WTC11 (cell line): ENCODE measurements at regions not wholly inside any gene's neighbourhood (a gene's known extent, or its start where the extent isn't known, plus 50 kb on each side); places are given as distances from the start of the nearest gene placed in this dataset.

Source experiments
- ATAC-seq: fragments of 200-7000 bp; cut with Tn5 transposase; 2 replicates; pipeline ENCODE4 v1.10.0; 2021; ENCODE audit warnings: mild to moderate bottlenecking, moderate library complexity
- CTCF ChIA-PET: fragments of 300-600 bp; sonication (Branson Sonifier 250); formaldehyde crosslinking; loops from one replicate; lab custom pipeline; 2021; ENCODE audit warnings: antibody characterized with exemption; lab: Charles Lee
- POLR2A ChIA-PET: fragments of 350-600 bp; sonication (Branson Sonifier 250); formaldehyde crosslinking; loops from one replicate; lab custom pipeline; 2021; ENCODE audit warnings: antibody characterized with exemption; lab: Charles Lee
- DNase-seq: peaks from one replicate; pipeline ENCODE4 v3.0.0; 2021; ENCODE audit warnings: low spot score
- H3K27ac Mint-ChIP-seq: 2 replicates; pipeline ENCODE4 v1.8.0; 2021; ENCODE audit warnings: mixed read lengths
- H3K27me3 Mint-ChIP-seq: 2 replicates; pipeline ENCODE4 v1.8.0; 2021; ENCODE audit warnings: low read depth, mild to moderate bottlenecking, moderate library complexity, mixed read lengths
- H3K36me3 Mint-ChIP-seq: 2 replicates; pipeline ENCODE4 v1.8.0; 2021; ENCODE audit warnings: mixed read lengths
- H3K4me1 Mint-ChIP-seq: 2 replicates; pipeline ENCODE4 v1.8.0; 2022; ENCODE audit warnings: mixed read lengths
- H3K4me3 Mint-ChIP-seq: 2 replicates; pipeline ENCODE4 v1.8.0; 2021; ENCODE audit warnings: mild to moderate bottlenecking, moderate library complexity, mixed read lengths
- H3K9me3 Mint-ChIP-seq: 2 replicates; pipeline ENCODE4 v1.8.0; 2021; ENCODE audit warnings: mixed read lengths
- AFF4 ChIP-seq: sonication (generic); formaldehyde crosslinking; IDR thresholded peaks from 2 replicates; pipeline ENCODE4 v1.8.1; 2023; ENCODE audit warnings: mild to moderate bottlenecking, missing genetic modification reagents, borderline replicate concordance
- ETV6 ChIP-seq: sonication (generic); formaldehyde crosslinking; IDR thresholded peaks from 2 replicates; pipeline ENCODE4 v1.8.1; 2022; ENCODE audit warnings: mild to moderate bottlenecking, missing genetic modification reagents
- HMGA2 ChIP-seq: fragments of 250-450 bp; sonication (Bioruptor Pico); IDR thresholded peaks from 2 replicates; pipeline ENCODE4 v1.4.0; 2021; ENCODE audit warnings: mild to moderate bottlenecking, moderate library complexity
- IRF2 ChIP-seq: sonication (generic); formaldehyde crosslinking; IDR thresholded peaks from 2 replicates; pipeline ENCODE4 v1.8.0; 2022; ENCODE audit warnings: low read depth, missing genetic modification reagents, borderline replicate concordance
- NFATC4 ChIP-seq: fragments of 250-450 bp; sonication (Bioruptor Pico); IDR thresholded peaks from 2 replicates; pipeline ENCODE4 v1.9.0; 2021; ENCODE audit warnings: mild to moderate bottlenecking
- NFE2L1 ChIP-seq: sonication (generic); formaldehyde crosslinking; IDR thresholded peaks from 2 replicates; pipeline ENCODE4 v1.8.1; 2023; ENCODE audit warnings: missing genetic modification reagents
- PRRX2 ChIP-seq: fragments of 250-450 bp; sonication (Bioruptor Pico); IDR thresholded peaks from 2 replicates; pipeline ENCODE4 v1.8.0; 2021; ENCODE audit warnings: mild to moderate bottlenecking
- RELA ChIP-seq: sonication (generic); formaldehyde crosslinking; IDR thresholded peaks from 2 replicates; pipeline ENCODE4 v1.8.1; 2022; ENCODE audit warnings: missing genetic modification reagents, mild to moderate bottlenecking, borderline replicate concordance
- SMAD3 ChIP-seq: sonication (generic); formaldehyde crosslinking; IDR thresholded peaks from 2 replicates; pipeline ENCODE4 v1.8.0; 2022; ENCODE audit warnings: missing genetic modification reagents, mild to moderate bottlenecking, borderline replicate concordance
- SMAD4 ChIP-seq: sonication (generic); formaldehyde crosslinking; IDR thresholded peaks from 2 replicates; pipeline ENCODE4 v1.8.0; 2022; ENCODE audit warnings: mild to moderate bottlenecking, missing genetic modification reagents
- USF2 ChIP-seq: sonication (generic); formaldehyde crosslinking; IDR thresholded peaks from 2 replicates; pipeline ENCODE4 v1.8.1; 2023; ENCODE audit warnings: mild to moderate bottlenecking, missing genetic modification reagents, moderate library complexity
- ZNF219 ChIP-seq: sonication (generic); formaldehyde crosslinking; IDR thresholded peaks from 2 replicates; pipeline ENCODE4 v1.8.0; 2023; ENCODE audit warnings: missing genetic modification reagents, mild to moderate bottlenecking, borderline replicate concordance
- ZNF263 ChIP-seq: sonication (generic); formaldehyde crosslinking; IDR thresholded peaks from 2 replicates; pipeline ENCODE4 v1.8.1; 2022; ENCODE audit warnings: low read depth, mild to moderate bottlenecking, moderate library complexity, missing genetic modification reagents
- TF ChIP-seq, protein P1 (sequence below): sonication (generic); formaldehyde crosslinking; IDR thresholded peaks from 2 replicates; pipeline ENCODE4 v1.8.1; 2022; ENCODE audit warnings: low read depth, mild to moderate bottlenecking, moderate library complexity, missing genetic modification reagents, borderline replicate concordance
- TF ChIP-seq, protein P2 (sequence below): sonication (generic); formaldehyde crosslinking; IDR thresholded peaks from 2 replicates; pipeline ENCODE4 v1.8.0; 2022; ENCODE audit warnings: mild to moderate bottlenecking, missing genetic modification reagents
- TF ChIP-seq, protein P3 (sequence below): fragments of 250-450 bp; sonication (Bioruptor Pico); conservative IDR thresholded peaks from 2 replicates; pipeline ENCODE4 v1.9.0; 2021; ENCODE audit warnings: mild to moderate bottlenecking
- TF ChIP-seq, protein P4 (sequence below): sonication (generic); formaldehyde crosslinking; IDR thresholded peaks from 2 replicates; pipeline ENCODE4 v1.8.1; 2023; ENCODE audit warnings: mild to moderate bottlenecking, moderate library complexity, missing genetic modification reagents
- TF ChIP-seq, protein P5 (sequence below): fragments of 250-450 bp; sonication (Bioruptor Pico); IDR thresholded peaks from 2 replicates; pipeline ENCODE4 v1.9.0; 2021; ENCODE audit warnings: mild to moderate bottlenecking

- ATAC-seq, result no peak
- TF ChIP-seq, protein P1, sequence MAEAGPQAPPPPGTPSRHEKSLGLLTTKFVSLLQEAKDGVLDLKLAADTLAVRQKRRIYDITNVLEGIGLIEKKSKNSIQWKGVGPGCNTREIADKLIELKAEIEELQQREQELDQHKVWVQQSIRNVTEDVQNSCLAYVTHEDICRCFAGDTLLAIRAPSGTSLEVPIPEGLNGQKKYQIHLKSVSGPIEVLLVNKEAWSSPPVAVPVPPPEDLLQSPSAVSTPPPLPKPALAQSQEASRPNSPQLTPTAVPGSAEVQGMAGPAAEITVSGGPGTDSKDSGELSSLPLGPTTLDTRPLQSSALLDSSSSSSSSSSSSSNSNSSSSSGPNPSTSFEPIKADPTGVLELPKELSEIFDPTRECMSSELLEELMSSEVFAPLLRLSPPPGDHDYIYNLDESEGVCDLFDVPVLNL (CRISPR knock-in tag), result no peak
- TF ChIP-seq SMAD3 (CRISPR knock-in tag) (no peak), IRF2 (CRISPR knock-in tag) (no peak), SMAD4 (CRISPR knock-in tag) (no peak), NFE2L1 (CRISPR knock-in tag) (no peak), ZNF263 (CRISPR knock-in tag) (no peak), ZNF219 (CRISPR knock-in tag) (no peak), ETV6 (CRISPR knock-in tag) (no peak), NFATC4 (CRISPR knock-in tag) (no peak), USF2 (CRISPR knock-in tag) (no peak), PRRX2 (CRISPR knock-in tag) (no peak), AFF4 (no peak), RELA (CRISPR knock-in tag) (no peak), HMGA2 (CRISPR knock-in tag) (no peak)
- TF ChIP-seq, protein P2, sequence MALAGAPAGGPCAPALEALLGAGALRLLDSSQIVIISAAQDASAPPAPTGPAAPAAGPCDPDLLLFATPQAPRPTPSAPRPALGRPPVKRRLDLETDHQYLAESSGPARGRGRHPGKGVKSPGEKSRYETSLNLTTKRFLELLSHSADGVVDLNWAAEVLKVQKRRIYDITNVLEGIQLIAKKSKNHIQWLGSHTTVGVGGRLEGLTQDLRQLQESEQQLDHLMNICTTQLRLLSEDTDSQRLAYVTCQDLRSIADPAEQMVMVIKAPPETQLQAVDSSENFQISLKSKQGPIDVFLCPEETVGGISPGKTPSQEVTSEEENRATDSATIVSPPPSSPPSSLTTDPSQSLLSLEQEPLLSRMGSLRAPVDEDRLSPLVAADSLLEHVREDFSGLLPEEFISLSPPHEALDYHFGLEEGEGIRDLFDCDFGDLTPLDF, result no peak
- TF ChIP-seq, protein P3, sequence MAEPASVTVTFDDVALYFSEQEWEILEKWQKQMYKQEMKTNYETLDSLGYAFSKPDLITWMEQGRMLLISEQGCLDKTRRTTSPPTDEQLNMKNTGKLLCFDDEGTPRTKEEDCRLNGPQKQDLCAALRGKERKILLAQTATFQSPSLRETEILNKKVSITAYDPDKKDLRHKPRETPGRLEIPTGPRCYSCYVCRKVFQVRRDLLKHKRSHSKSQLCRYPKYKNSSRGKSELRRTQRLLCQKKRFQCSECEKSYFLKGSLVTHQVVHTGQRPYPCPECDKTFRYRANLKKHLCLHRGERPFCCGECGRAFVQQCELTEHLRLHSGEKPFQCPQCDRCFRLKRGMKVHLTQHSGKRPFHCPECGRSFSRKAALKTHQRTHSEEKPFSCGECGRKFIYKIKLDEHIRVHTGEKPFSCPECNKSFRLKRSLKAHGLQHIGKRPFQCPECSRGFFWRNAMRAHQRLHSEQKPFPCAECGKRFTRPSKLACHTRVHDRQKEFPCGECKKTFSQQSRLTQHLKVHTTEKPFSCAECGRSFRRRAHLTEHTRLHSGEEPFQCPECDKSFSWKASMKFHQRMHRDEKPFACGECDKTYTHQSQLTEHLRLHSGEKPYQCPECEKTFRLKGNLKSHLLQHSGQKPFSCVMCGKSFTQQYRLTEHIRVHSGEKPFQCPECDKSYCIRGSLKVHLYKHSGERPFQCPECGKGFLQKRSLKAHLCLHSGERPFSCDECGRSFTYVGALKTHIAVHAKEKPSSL (CRISPR knock-in tag), result no peak
- TF ChIP-seq, protein P4, sequence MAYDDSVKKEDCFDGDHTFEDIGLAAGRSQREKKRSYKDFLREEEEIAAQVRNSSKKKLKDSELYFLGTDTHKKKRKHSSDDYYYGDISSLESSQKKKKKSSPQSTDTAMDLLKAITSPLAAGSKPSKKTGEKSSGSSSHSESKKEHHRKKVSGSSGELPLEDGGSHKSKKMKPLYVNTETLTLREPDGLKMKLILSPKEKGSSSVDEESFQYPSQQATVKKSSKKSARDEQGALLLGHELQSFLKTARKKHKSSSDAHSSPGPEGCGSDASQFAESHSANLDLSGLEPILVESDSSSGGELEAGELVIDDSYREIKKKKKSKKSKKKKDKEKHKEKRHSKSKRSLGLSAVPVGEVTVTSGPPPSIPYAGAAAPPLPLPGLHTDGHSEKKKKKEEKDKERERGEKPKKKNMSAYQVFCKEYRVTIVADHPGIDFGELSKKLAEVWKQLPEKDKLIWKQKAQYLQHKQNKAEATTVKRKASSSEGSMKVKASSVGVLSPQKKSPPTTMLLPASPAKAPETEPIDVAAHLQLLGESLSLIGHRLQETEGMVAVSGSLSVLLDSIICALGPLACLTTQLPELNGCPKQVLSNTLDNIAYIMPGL (CRISPR knock-in tag), result no peak
- TF ChIP-seq, protein P5, sequence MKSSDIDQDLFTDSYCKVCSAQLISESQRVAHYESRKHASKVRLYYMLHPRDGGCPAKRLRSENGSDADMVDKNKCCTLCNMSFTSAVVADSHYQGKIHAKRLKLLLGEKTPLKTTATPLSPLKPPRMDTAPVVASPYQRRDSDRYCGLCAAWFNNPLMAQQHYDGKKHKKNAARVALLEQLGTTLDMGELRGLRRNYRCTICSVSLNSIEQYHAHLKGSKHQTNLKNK, result no peak
Observed at GRCh38 chr18:27839141-27839540, 337.8 kb downstream of the CDH2 start.

More at GRCh38 chr18:27839141-27839540, 337.8 kb downstream of the CDH2 start:
- ChIA-PET POLR2A (no interaction called here), CTCF (no interaction called here)
- no peak overlapping the region for H3K27ac Mint-ChIP-seq
- H3K27me3 Mint-ChIP-seq, result no peaks in the 10 kb centered on the region
- no peaks in the 10 kb centered on the region for H3K4me1 Mint-ChIP-seq
- no peak for DNase-seq
- no peaks in the 10 kb centered on the region for H3K9me3 Mint-ChIP-seq
- no peak overlapping the region for H3K4me3 Mint-ChIP-seq
- H3K36me3 Mint-ChIP-seq, result no peaks in the 10 kb centered on the region
